ENCODE measurements at regions not wholly inside any gene's neighbourhood (a gene's known extent, or its start where the extent isn't known, plus 50 kb on each side); places are given as distances from the start of the nearest gene placed in this dataset.
A peak's percentile ranks its signal among the peaks of the same experiment; 100 is the strongest.

GRCh38 chr6:155582016-155582991, 126.7 kb upstream of the NOX3 start:
- DNase-seq (no peak), FAIRE-seq (no peak)
- WGBS, 3 donors = 71 to 81% (median 71%) methylated on average over 9 of the region's 9 CpGs
- no peak overlapping the region for H3K27ac ChIP-seq (ENCODE audit: low read depth in 1 of 3, low read length in 2 of 3)
- H3K27me3 ChIP-seq (ENCODE audit: control insufficient read depth in 3 of 3, insufficient read depth in 3 of 3, low read length in 3 of 3) = no peaks in the 10 kb centered on the region
- H3K4me1 ChIP-seq (ENCODE audit: control insufficient read depth in 3 of 3, insufficient read depth in 2 of 3, low read depth in 1 of 3, low read length in 2 of 3) = no peaks in the 10 kb centered on the region
- H3K36me3 ChIP-seq (ENCODE audit: control insufficient read depth in 3 of 3, insufficient read depth in 2 of 3, low read depth in 1 of 3, low read length in 3 of 3) = no peaks in the 10 kb centered on the region
- peaks cover 0 to 7% of the 10 kb centered on the region in 2 donors for H3K9me3 ChIP-seq (ENCODE audit: control insufficient read depth in 2 of 2, insufficient read depth in 1 of 2, low read depth in 1 of 2, low read length in 1 of 2)
- H3K4me3 ChIP-seq (ENCODE audit: low read depth in 1 of 3, low read length in 3 of 3) = no peak overlapping the region

- no peaks in the 10 kb centered on the region for H3K36me3 ChIP-seq (ENCODE audit: control insufficient read depth in 3 of 3, insufficient read depth in 2 of 3, low read depth in 1 of 3, low read length in 3 of 3)
- no peak overlapping the region for H3K27ac ChIP-seq (ENCODE audit: low read depth in 1 of 3, low read length in 2 of 3)
- H3K4me3 ChIP-seq (ENCODE audit: low read depth in 1 of 3, low read length in 3 of 3) = no peak overlapping the region
- 78 to 89% (median 78%) methylated on average over 2 of the region's 2 CpGs for WGBS, 3 donors
- H3K4me1 ChIP-seq (ENCODE audit: control insufficient read depth in 3 of 3, insufficient read depth in 2 of 3, low read depth in 1 of 3, low read length in 2 of 3) = no peaks in the 10 kb centered on the region
- peaks cover 0 to 7% of the 10 kb centered on the region in 2 donors for H3K9me3 ChIP-seq (ENCODE audit: control insufficient read depth in 2 of 2, insufficient read depth in 1 of 2, low read depth in 1 of 2, low read length in 1 of 2)
- H3K27me3 ChIP-seq (ENCODE audit: control insufficient read depth in 3 of 3, insufficient read depth in 3 of 3, low read length in 3 of 3) = no peaks in the 10 kb centered on the region
- DNase-seq = no peak
- FAIRE-seq = no peak
These were observed 125.3 kb upstream of the NOX3 start for GRCh38 chr6:155580904-155581303.

GRCh38 chr6:155578251-155578650, 122.6 kb upstream of the NOX3 start:
- no peak overlapping the region for H3K27ac ChIP-seq (ENCODE audit: low read depth in 1 of 3, low read length in 2 of 3)
- H3K36me3 ChIP-seq (ENCODE audit: control insufficient read depth in 3 of 3, insufficient read depth in 2 of 3, low read depth in 1 of 3, low read length in 3 of 3) = no peaks in the 10 kb centered on the region
- H3K4me3 ChIP-seq (ENCODE audit: low read depth in 1 of 3, low read length in 3 of 3) = no peak overlapping the region
- no peaks in the 10 kb centered on the region for H3K4me1 ChIP-seq (ENCODE audit: control insufficient read depth in 3 of 3, insufficient read depth in 2 of 3, low read depth in 1 of 3, low read length in 2 of 3)
- DNase-seq (no peak), FAIRE-seq (no peak)
- no peaks in the 10 kb centered on the region for H3K27me3 ChIP-seq (ENCODE audit: control insufficient read depth in 3 of 3, insufficient read depth in 3 of 3, low read length in 3 of 3)
- peaks cover 0 to under 1% of the 10 kb centered on the region in 2 donors for H3K9me3 ChIP-seq (ENCODE audit: control insufficient read depth in 2 of 2, insufficient read depth in 1 of 2, low read depth in 1 of 2, low read length in 1 of 2)

GRCh38 chr6:155561966-155562364, 106.3 kb upstream of the NOX3 start:
- FAIRE-seq (no peak), DNase-seq (no peak)
- peaks cover 0 to 3% of the 10 kb centered on the region in 2 donors for H3K9me3 ChIP-seq (ENCODE audit: control insufficient read depth in 2 of 2, insufficient read depth in 1 of 2, low read depth in 1 of 2, low read length in 1 of 2)
- H3K36me3 ChIP-seq (ENCODE audit: control insufficient read depth in 3 of 3, insufficient read depth in 2 of 3, low read depth in 1 of 3, low read length in 3 of 3) = no peaks in the 10 kb centered on the region
- H3K27me3 ChIP-seq (ENCODE audit: control insufficient read depth in 3 of 3, insufficient read depth in 3 of 3, low read length in 3 of 3) = no peaks in the 10 kb centered on the region
- WGBS, 3 donors = 84 to 85% (median 84%) methylated on average over 4 of the region's 4 CpGs
- no peaks in the 10 kb centered on the region for H3K4me1 ChIP-seq (ENCODE audit: control insufficient read depth in 3 of 3, insufficient read depth in 2 of 3, low read depth in 1 of 3, low read length in 2 of 3)
- no peak overlapping the region for H3K27ac ChIP-seq (ENCODE audit: low read depth in 1 of 3, low read length in 2 of 3)
- H3K4me3 ChIP-seq (ENCODE audit: low read depth in 1 of 3, low read length in 3 of 3) = no peak overlapping the region

- H3K36me3 ChIP-seq (ENCODE audit: control insufficient read depth in 3 of 3, insufficient read depth in 2 of 3, low read depth in 1 of 3, low read length in 3 of 3) = no peaks in the 10 kb centered on the region
- DNase-seq = peak in 1 of 2 donors; percentile 10
- no peak for FAIRE-seq
- H3K9me3 ChIP-seq (ENCODE audit: control insufficient read depth in 2 of 2, insufficient read depth in 1 of 2, low read depth in 1 of 2, low read length in 1 of 2) = peaks cover 0 to 3% of the 10 kb centered on the region in 2 donors
- H3K27me3 ChIP-seq (ENCODE audit: control insufficient read depth in 3 of 3, insufficient read depth in 3 of 3, low read length in 3 of 3) = no peaks in the 10 kb centered on the region
- H3K4me1 ChIP-seq (ENCODE audit: control insufficient read depth in 3 of 3, insufficient read depth in 2 of 3, low read depth in 1 of 3, low read length in 2 of 3) = no peaks in the 10 kb centered on the region
- no peak overlapping the region for H3K27ac ChIP-seq (ENCODE audit: low read depth in 1 of 3, low read length in 2 of 3)
- 18 to 35% (median 34%) methylated on average over 1 of the region's 1 CpG for WGBS, 3 donors
- H3K4me3 ChIP-seq (ENCODE audit: low read depth in 1 of 3, low read length in 3 of 3) = no peak overlapping the region
These were observed 105.8 kb upstream of the NOX3 start for GRCh38 chr6:155561257-155561965.

- Histone ChIP-seq H3K36me3 (ENCODE audit: control insufficient read depth in 3 of 3, insufficient read depth in 2 of 3, low read depth in 1 of 3, low read length in 3 of 3) (no peaks in the 10 kb centered on the region), H3K9me3 (ENCODE audit: control insufficient read depth in 2 of 2, insufficient read depth in 1 of 2, low read depth in 1 of 2, low read length in 1 of 2) (no peaks in the 10 kb centered on the region), H3K27me3 (ENCODE audit: control insufficient read depth in 3 of 3, insufficient read depth in 3 of 3, low read length in 3 of 3) (no peaks in the 10 kb centered on the region), H3K4me1 (ENCODE audit: control insufficient read depth in 3 of 3, insufficient read depth in 2 of 3, low read depth in 1 of 3, low read length in 2 of 3) (no peaks in the 10 kb centered on the region), H3K4me3 (ENCODE audit: low read depth in 1 of 3, low read length in 3 of 3) (no peak overlapping the region), H3K27ac (ENCODE audit: low read depth in 1 of 3, low read length in 2 of 3) (no peak overlapping the region)
- FAIRE-seq = no peak
- DNase-seq = no peak
- 61 to 82% (median 72%) methylated on average over 4 of the region's 4 CpGs for WGBS, 3 donors
These were observed 94.3 kb upstream of the NOX3 start for GRCh38 chr6:155549928-155550327.

- Histone ChIP-seq H3K27me3 (ENCODE audit: control insufficient read depth in 3 of 3, insufficient read depth in 3 of 3, low read length in 3 of 3) (no peaks in the 10 kb centered on the region), H3K4me3 (ENCODE audit: low read depth in 1 of 3, low read length in 3 of 3) (no peak overlapping the region), H3K36me3 (ENCODE audit: control insufficient read depth in 3 of 3, insufficient read depth in 2 of 3, low read depth in 1 of 3, low read length in 3 of 3) (no peaks in the 10 kb centered on the region), H3K9me3 (ENCODE audit: control insufficient read depth in 2 of 2, insufficient read depth in 1 of 2, low read depth in 1 of 2, low read length in 1 of 2) (no peaks in the 10 kb centered on the region), H3K4me1 (ENCODE audit: control insufficient read depth in 3 of 3, insufficient read depth in 2 of 3, low read depth in 1 of 3, low read length in 2 of 3) (no peaks in the 10 kb centered on the region), H3K27ac (ENCODE audit: low read depth in 1 of 3, low read length in 2 of 3) (no peak overlapping the region)
- WGBS, 3 donors = 87 to 89% (median 88%) methylated on average over 9 of the region's 9 CpGs
- DNase-seq (no peak), FAIRE-seq (no peak)
These were observed 93.6 kb upstream of the NOX3 start for GRCh38 chr6:155549028-155549798.

- 66 to 88% (median 76%) methylated on average over 4 of the region's 4 CpGs for WGBS, 3 donors
- Histone ChIP-seq H3K9me3 (ENCODE audit: control insufficient read depth in 2 of 2, insufficient read depth in 1 of 2, low read depth in 1 of 2, low read length in 1 of 2) (no peaks in the 10 kb centered on the region), H3K27ac (ENCODE audit: low read depth in 1 of 3, low read length in 2 of 3) (no peak overlapping the region), H3K36me3 (ENCODE audit: control insufficient read depth in 3 of 3, insufficient read depth in 2 of 3, low read depth in 1 of 3, low read length in 3 of 3) (no peaks in the 10 kb centered on the region), H3K27me3 (ENCODE audit: control insufficient read depth in 3 of 3, insufficient read depth in 3 of 3, low read length in 3 of 3) (no peaks in the 10 kb centered on the region), H3K4me1 (ENCODE audit: control insufficient read depth in 3 of 3, insufficient read depth in 2 of 3, low read depth in 1 of 3, low read length in 2 of 3) (no peaks in the 10 kb centered on the region), H3K4me3 (ENCODE audit: low read depth in 1 of 3, low read length in 3 of 3) (no peak overlapping the region)
- FAIRE-seq (no peak), DNase-seq (no peak)
These were observed 92.9 kb upstream of the NOX3 start for GRCh38 chr6:155548576-155548975.
